ENCODE measurements at regions not wholly inside any gene's neighbourhood (a gene's known extent, or its start where the extent isn't known, plus 50 kb on each side); places are given as distances from the start of the nearest gene placed in this dataset.

DNA sequence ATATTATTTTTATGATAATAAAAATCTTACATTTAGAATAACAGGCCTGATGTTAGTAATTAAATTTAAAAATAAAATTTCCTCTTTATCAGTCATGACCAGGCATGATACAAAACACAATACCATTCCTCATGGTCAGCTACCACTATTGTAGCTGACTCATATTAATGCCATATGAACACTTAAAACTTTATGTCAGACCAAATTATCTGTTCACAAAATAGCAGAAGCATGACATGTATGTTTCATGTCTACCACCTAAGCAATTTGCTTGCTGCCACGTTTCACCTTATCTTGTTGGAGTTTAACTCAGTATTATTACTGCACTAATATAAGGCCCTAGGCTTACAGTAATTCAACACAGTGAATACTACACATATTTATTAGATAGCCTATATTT, 65.7 kb downstream of the HTR1B start:
- Histone ChIP-seq H3K9ac (ENCODE audit: low read depth in 1 of 2, low read length in 2 of 2) (no peak overlapping the region), H3K27me3 (ENCODE audit: control insufficient read depth in 4 of 4, insufficient read depth in 4 of 4, low read length in 3 of 4) (no peaks in the 10 kb centered on the region), H3K9me3 (ENCODE audit: control insufficient read depth in 4 of 4, low read length in 3 of 4) (no peaks in the 10 kb centered on the region), H3K4me1 (ENCODE audit: control insufficient read depth in 4 of 4, insufficient read depth in 4 of 4, low read length in 3 of 4) (no peaks in the 10 kb centered on the region), H3K36me3 (ENCODE audit: control insufficient read depth in 4 of 4, insufficient read depth in 3 of 4, low read depth in 1 of 4, low read length in 3 of 4) (no peaks in the 10 kb centered on the region), H3K27ac (ENCODE audit: low read depth in 1 of 2, low read length in 2 of 2) (no peak overlapping the region), H3K4me3 (ENCODE audit: low read depth in 1 of 3, low read length in 3 of 3) (no peak overlapping the region)
- 49% methylated on average over 1 of the region's 1 CpG for WGBS
- no peak for TF ChIP-seq TAF1 (conservative IDR thresholded peaks at IDR 0.05)
- TF ChIP-seq JUND (IDR thresholded peaks at IDR 0.05): no peak
- TF ChIP-seq HNF4A (conservative IDR thresholded peaks at IDR 0.05): no peak
- TF ChIP-seq HNF4G (IDR thresholded peaks at IDR 0.05): no peak
- TF ChIP-seq EGR1 (IDR thresholded peaks at IDR 0.05; ENCODE audit: low read depth in 2 of 2): no peak
- no peak for TF ChIP-seq FOXA2 (IDR thresholded peaks at IDR 0.05)
- TF ChIP-seq GABPA (IDR thresholded peaks at IDR 0.05 in 1 of 2, conservative IDR thresholded peaks at IDR 0.05 in 1 of 2): no peak
- DNase-seq (ENCODE audit: low spot score): no peak

GRCh38 chr6:77389402-77389801, 73.9 kb downstream of the HTR1B start:
- no peaks in the 10 kb centered on the region for H3K27me3 ChIP-seq (ENCODE audit: control insufficient read depth in 4 of 4, insufficient read depth in 4 of 4, low read length in 3 of 4)
- TF ChIP-seq HNF4G (IDR thresholded peaks at IDR 0.05): no peak
- TF ChIP-seq FOXA1 (IDR thresholded peaks at IDR 0.05): no peak
- no peak for TF ChIP-seq RAD21 (IDR thresholded peaks at IDR 0.05)
- TF ChIP-seq JUND (IDR thresholded peaks at IDR 0.05): no peak
- TF ChIP-seq EGR1 (IDR thresholded peaks at IDR 0.05; ENCODE audit: low read depth in 2 of 2): no peak
- TF ChIP-seq SP1 (IDR thresholded peaks at IDR 0.05): no peak
- TF ChIP-seq, protein P1, sequence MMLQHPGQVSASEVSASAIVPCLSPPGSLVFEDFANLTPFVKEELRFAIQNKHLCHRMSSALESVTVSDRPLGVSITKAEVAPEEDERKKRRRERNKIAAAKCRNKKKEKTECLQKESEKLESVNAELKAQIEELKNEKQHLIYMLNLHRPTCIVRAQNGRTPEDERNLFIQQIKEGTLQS (IDR thresholded peaks at IDR 0.05): no peak
- no peak for TF ChIP-seq GABPA (IDR thresholded peaks at IDR 0.05 in 1 of 2, conservative IDR thresholded peaks at IDR 0.05 in 1 of 2)
- TF ChIP-seq YY1 (IDR thresholded peaks at IDR 0.05): no peak
- TF ChIP-seq, protein P2, sequence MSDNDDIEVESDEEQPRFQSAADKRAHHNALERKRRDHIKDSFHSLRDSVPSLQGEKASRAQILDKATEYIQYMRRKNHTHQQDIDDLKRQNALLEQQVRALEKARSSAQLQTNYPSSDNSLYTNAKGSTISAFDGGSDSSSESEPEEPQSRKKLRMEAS (IDR thresholded peaks at IDR 0.05): no peak
- TF ChIP-seq, protein P3, sequence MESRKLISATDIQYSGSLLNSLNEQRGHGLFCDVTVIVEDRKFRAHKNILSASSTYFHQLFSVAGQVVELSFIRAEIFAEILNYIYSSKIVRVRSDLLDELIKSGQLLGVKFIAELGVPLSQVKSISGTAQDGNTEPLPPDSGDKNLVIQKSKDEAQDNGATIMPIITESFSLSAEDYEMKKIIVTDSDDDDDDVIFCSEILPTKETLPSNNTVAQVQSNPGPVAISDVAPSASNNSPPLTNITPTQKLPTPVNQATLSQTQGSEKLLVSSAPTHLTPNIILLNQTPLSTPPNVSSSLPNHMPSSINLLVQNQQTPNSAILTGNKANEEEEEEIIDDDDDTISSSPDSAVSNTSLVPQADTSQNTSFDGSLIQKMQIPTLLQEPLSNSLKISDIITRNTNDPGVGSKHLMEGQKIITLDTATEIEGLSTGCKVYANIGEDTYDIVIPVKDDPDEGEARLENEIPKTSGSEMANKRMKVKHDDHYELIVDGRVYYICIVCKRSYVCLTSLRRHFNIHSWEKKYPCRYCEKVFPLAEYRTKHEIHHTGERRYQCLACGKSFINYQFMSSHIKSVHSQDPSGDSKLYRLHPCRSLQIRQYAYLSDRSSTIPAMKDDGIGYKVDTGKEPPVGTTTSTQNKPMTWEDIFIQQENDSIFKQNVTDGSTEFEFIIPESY (IDR thresholded peaks at IDR 0.05): no peak
- TF ChIP-seq NR2F2 (IDR thresholded peaks at IDR 0.05): no peak
- TF ChIP-seq, protein P4, sequence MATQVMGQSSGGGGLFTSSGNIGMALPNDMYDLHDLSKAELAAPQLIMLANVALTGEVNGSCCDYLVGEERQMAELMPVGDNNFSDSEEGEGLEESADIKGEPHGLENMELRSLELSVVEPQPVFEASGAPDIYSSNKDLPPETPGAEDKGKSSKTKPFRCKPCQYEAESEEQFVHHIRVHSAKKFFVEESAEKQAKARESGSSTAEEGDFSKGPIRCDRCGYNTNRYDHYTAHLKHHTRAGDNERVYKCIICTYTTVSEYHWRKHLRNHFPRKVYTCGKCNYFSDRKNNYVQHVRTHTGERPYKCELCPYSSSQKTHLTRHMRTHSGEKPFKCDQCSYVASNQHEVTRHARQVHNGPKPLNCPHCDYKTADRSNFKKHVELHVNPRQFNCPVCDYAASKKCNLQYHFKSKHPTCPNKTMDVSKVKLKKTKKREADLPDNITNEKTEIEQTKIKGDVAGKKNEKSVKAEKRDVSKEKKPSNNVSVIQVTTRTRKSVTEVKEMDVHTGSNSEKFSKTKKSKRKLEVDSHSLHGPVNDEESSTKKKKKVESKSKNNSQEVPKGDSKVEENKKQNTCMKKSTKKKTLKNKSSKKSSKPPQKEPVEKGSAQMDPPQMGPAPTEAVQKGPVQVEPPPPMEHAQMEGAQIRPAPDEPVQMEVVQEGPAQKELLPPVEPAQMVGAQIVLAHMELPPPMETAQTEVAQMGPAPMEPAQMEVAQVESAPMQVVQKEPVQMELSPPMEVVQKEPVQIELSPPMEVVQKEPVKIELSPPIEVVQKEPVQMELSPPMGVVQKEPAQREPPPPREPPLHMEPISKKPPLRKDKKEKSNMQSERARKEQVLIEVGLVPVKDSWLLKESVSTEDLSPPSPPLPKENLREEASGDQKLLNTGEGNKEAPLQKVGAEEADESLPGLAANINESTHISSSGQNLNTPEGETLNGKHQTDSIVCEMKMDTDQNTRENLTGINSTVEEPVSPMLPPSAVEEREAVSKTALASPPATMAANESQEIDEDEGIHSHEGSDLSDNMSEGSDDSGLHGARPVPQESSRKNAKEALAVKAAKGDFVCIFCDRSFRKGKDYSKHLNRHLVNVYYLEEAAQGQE (IDR thresholded peaks at IDR 0.05): no peak
- TF ChIP-seq CTCF (IDR thresholded peaks at IDR 0.05; ENCODE audit: low read depth, low read length, missing input control): no peak
- no peak for TF ChIP-seq RXRA (IDR thresholded peaks at IDR 0.05)
- TF ChIP-seq FOXA2 (IDR thresholded peaks at IDR 0.05): no peak
- no peak overlapping the region for H3K4me3 ChIP-seq (ENCODE audit: low read depth in 1 of 3, low read length in 3 of 3)
- H3K9me3 ChIP-seq (ENCODE audit: control insufficient read depth in 4 of 4, low read length in 3 of 4): no peaks in the 10 kb centered on the region
- no peak for DNase-seq (ENCODE audit: low spot score)
- no peaks in the 10 kb centered on the region for H3K36me3 ChIP-seq (ENCODE audit: control insufficient read depth in 4 of 4, insufficient read depth in 3 of 4, low read depth in 1 of 4, low read length in 3 of 4)
- no peak overlapping the region for H3K27ac ChIP-seq (ENCODE audit: low read depth in 1 of 2, low read length in 2 of 2)
- no peaks in the 10 kb centered on the region for H3K4me1 ChIP-seq (ENCODE audit: control insufficient read depth in 4 of 4, insufficient read depth in 4 of 4, low read length in 3 of 4)
- no peak overlapping the region for H3K9ac ChIP-seq (ENCODE audit: low read depth in 1 of 2, low read length in 2 of 2)

Data from liver (tissue), 8 donors.